GM21360 (cell line): ENCODE measurements at regions not wholly inside any gene's neighbourhood (a gene's known extent, or its start where the extent isn't known, plus 50 kb on each side); places are given as distances from the start of the nearest gene placed in this dataset.

Experiments used
- ATAC-seq: cut with Tn5 transposase; IDR thresholded peaks from one replicate; pipeline ENCODE4 v1.9.1; 2021; ENCODE audit warnings: mild to moderate bottlenecking, moderate library complexity; ENCODE audit not compliant: unreplicated experiment

GRCh38 chr9:74303945-74304344 is 193.2 kb upstream of the RORB start:
- ATAC-seq, result no peak

- ATAC-seq, result no peak
Observed at GRCh38 chr9:74304598-74304997, 192.5 kb upstream of the RORB start.

GRCh38 chr9:74309654-74310053 is 187.5 kb upstream of the RORB start:
- no peak for ATAC-seq

- no peak for ATAC-seq
Observed at GRCh38 chr9:74317235-74317634, 179.9 kb upstream of the RORB start.

GRCh38 chr9:74321396-74321795 is 175.7 kb upstream of the RORB start:
- ATAC-seq, result no peak

GRCh38 chr9:74322661-74323314 is 174.3 kb upstream of the RORB start:
- no peak for ATAC-seq

GRCh38 chr9:74330487-74331214 is 166.5 kb upstream of the RORB start:
- ATAC-seq, result no peak

GRCh38 chr9:74331607-74332006 is 165.5 kb upstream of the RORB start:
- ATAC-seq, result no peak

GRCh38 chr9:74333384-74334032 is 163.6 kb upstream of the RORB start:
- ATAC-seq, result no peak

- ATAC-seq, result no peak
Observed at GRCh38 chr9:74334271-74334670, 162.9 kb upstream of the RORB start.

- ATAC-seq, result no peak
Observed at GRCh38 chr9:74336161-74336560, 161.0 kb upstream of the RORB start.

GRCh38 chr9:74348777-74349176 is 148.4 kb upstream of the RORB start:
- no peak for ATAC-seq

- no peak for ATAC-seq
Observed at GRCh38 chr9:74355107-74355506, 142.0 kb upstream of the RORB start.

- no peak for ATAC-seq
Observed at GRCh38 chr9:74357577-74357976, 139.6 kb upstream of the RORB start.

- ATAC-seq, result no peak
Observed at GRCh38 chr9:74358959-74359358, 138.2 kb upstream of the RORB start.

- no peak for ATAC-seq
Observed at GRCh38 chr9:74361508-74361907, 135.6 kb upstream of the RORB start.

GRCh38 chr9:74362423-74362822 is 134.7 kb upstream of the RORB start:
- ATAC-seq, result no peak

GRCh38 chr9:74366111-74366510 is 131.0 kb upstream of the RORB start:
- no peak for ATAC-seq

GRCh38 chr9:74369844-74370243 is 127.3 kb upstream of the RORB start:
- no peak for ATAC-seq

GRCh38 chr9:74373348-74373747 is 123.8 kb upstream of the RORB start:
- no peak for ATAC-seq

- ATAC-seq, result peak; percentile 76
Observed at GRCh38 chr9:74379718-74380117, 117.4 kb upstream of the RORB start.

GRCh38 chr9:74391816-74392215 is 105.3 kb upstream of the RORB start:
- ATAC-seq, result no peak
